Immature natural killer cell (primary cell): ENCODE measurements at regions not wholly inside any gene's neighbourhood (a gene's known extent, or its start where the extent isn't known, plus 50 kb on each side); places are given as distances from the start of the nearest gene placed in this dataset.

Experiments
- DNase-seq, 3 donors: peaks; one replicate each; pipeline ENCODE4 v3.0.0; 2022; ENCODE audit warnings: mixed read lengths in 1 of 3
- H3K27ac Mint-ChIP-seq, 6 donors: one replicate each; pipeline ENCODE4 v1.8.0; 2020; ENCODE audit warnings: mixed read lengths in 6 of 6, mild to moderate bottlenecking in 5 of 6, inconsistent platforms in 4 of 6, moderate library complexity in 3 of 6
- H3K27me3 Mint-ChIP-seq, 3 donors: one replicate each; pipeline ENCODE4 v1.8.0; 2020 to 2021; ENCODE audit warnings: low read depth in 3 of 3, mild to moderate bottlenecking in 3 of 3, mixed read lengths in 3 of 3, moderate library complexity in 3 of 3, inconsistent platforms in 1 of 3
- H3K36me3 Mint-ChIP-seq, 3 donors: one replicate each; pipeline ENCODE4 v1.8.0; 2020; ENCODE audit warnings: mixed read lengths in 3 of 3, inconsistent platforms in 2 of 3, mild to moderate bottlenecking in 2 of 3
- H3K4me1 Mint-ChIP-seq, 2 donors: one replicate each; pipeline ENCODE4 v1.8.0; 2020; ENCODE audit warnings: inconsistent platforms in 2 of 2, mild to moderate bottlenecking in 2 of 2, mixed read lengths in 2 of 2, moderate library complexity in 1 of 2
- H3K4me3 Mint-ChIP-seq, 5 donors: one replicate each; pipeline ENCODE4 v1.8.0; 2020; ENCODE audit warnings: mild to moderate bottlenecking in 5 of 5, mixed read lengths in 5 of 5, inconsistent platforms in 3 of 5, moderate library complexity in 3 of 5
- H3K9me3 Mint-ChIP-seq, 6 donors: one replicate each; pipeline ENCODE4 v1.8.0; 2020; ENCODE audit warnings: mild to moderate bottlenecking in 6 of 6, mixed read lengths in 6 of 6, inconsistent platforms in 4 of 6, moderate library complexity in 3 of 6

DNA sequence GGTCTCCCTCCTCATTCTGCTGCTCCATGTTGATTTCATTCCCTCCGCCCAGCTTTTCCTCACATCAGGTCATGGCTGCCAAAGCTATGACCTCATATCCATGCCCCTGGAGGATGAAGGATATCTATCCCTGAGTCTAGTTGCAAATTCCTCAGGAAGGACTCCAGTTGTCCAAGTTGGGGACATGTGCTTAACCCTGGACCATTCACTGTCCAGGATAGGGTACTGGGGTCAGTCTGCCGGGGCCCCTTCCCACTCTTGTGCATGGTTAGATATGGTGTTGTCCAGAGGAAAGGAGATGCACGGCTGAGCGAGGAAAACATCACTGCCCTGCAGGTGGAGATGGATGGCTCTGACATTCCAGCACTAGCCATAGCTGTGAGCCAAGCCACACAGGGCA, 51.9 kb upstream of the COMTD1 start:
- DNase-seq, result no peak
- H3K36me3 Mint-ChIP-seq, result peaks cover 0 to 5% (median 0%) of the 10 kb centered on the region in 3 donors
- no peaks in the 10 kb centered on the region for H3K4me1 Mint-ChIP-seq
- no peak overlapping the region for H3K27ac Mint-ChIP-seq
- H3K9me3 Mint-ChIP-seq, result peaks cover 0 to 1% (median 0%) of the 10 kb centered on the region in 6 donors
- H3K27me3 Mint-ChIP-seq, result peaks cover 2 to 11% (median 7%) of the 10 kb centered on the region in 3 donors
- no peak overlapping the region for H3K4me3 Mint-ChIP-seq

DNA sequence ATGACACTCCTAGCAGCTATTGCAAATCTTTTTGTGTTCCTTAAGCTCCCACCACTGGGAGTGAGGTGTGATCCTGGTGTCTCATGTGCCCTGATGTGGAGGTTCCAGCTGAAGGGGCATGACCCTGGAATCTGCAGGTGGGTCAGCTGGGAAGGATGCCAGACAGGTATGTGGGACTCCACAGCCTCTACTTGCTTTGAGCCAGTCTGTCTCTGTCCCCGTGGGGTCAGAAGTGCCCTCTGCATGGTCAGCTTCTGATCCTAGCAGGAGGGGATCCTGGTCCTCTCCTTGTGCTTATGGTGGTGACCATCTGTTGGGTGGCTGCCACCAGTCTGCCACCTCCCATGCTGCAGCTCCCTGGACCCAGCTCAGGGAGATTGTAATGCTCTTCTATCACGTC, 51.1 kb upstream of the COMTD1 start:
- no peaks in the 10 kb centered on the region for H3K4me1 Mint-ChIP-seq

More for the DNA sequence above, 51.1 kb upstream of the COMTD1 start:
- Mint-ChIP-seq H3K9me3 (peaks cover 0 to 1% (median 0%) of the 10 kb centered on the region in 6 donors), H3K4me3 (no peak overlapping the region), H3K36me3 (peaks cover 0 to 5% (median 0%) of the 10 kb centered on the region in 3 donors), H3K27me3 (peaks cover 5 to 12% (median 7%) of the 10 kb centered on the region in 3 donors), H3K27ac (no peak overlapping the region)
- no peak for DNase-seq
